ENCODE measurements at regions not wholly inside any gene's neighbourhood (a gene's known extent, or its start where the extent isn't known, plus 50 kb on each side); places are given as distances from the start of the nearest gene placed in this dataset.

DNA sequence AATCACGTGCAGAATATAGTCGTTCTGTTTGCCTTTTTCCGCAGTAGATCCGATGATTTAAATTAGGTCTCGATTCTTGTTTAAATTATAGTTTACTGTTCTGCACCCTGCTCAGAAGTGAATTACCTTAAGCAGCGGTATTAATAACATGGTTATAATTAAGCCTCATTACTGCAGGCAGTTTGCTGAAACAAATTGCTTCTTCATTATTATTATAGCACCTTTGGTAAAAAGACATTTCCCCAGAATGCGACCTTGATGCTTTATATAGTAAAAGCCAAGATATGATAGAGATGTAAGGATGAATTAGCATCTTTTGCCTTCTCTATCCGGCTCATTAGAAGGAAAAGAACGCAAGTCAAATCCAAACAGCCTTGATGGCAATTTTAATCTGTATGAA is 625.2 kb upstream of the CADM1 start:
- no peak for DNase-seq

DNA sequence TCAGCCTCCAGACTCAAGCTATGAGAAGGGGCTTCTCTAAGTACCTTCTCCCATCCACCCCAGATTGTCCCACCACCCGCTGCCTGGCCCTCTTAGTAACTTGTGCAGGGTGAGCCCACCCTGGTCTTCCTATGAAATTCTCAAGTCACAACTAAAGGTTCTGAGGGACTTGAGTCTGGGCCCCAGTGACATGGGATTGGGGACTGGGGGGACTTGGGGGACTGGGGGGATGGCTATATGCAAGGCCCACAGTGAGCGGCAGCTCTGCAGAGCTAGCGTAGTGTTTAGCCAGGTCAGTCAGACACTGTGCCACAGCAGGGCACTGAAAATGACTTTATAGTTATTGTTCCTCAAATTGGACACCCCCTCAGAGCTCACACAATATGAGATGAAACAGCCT is 622.3 kb upstream of the CADM1 start:
- DNase-seq: no peak

DNA sequence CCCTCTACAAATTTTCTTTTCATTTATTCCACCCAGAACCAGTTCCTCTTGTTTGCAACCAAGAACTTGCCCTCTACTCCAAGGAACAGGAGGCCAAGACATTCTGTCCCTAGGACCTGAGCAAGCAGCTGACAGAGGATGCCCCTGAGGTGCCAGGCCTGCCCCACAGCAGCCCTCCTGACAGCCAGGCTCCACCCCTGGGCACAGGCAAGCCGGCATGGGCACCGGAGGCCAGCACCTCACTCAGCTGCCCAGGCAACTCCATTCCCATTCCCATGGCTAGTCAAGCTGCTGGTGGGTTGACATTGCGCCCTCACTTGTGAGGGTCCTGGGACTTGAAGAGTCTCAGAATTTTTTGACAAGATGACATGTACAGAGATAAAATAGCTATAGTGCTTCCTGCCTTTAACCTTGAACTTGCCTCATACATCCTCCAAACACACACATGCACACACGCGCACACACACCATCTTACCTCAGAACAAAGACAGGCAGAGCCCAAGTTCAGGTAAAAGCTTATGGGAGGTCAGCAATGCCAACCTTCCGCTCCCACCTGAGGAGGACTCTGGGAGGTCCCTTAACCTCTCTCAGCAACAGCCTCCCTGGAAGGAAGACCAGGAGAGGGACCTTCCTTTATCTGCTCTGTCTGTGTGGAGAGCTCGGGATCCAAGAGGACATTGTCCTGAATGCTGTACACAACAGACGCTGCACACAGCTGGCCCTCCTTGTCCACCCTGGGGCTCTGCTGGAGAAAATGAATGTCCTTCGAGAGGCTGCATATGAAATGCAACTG is 620.9 kb upstream of the CADM1 start:
- DNase-seq: no peak

DNA sequence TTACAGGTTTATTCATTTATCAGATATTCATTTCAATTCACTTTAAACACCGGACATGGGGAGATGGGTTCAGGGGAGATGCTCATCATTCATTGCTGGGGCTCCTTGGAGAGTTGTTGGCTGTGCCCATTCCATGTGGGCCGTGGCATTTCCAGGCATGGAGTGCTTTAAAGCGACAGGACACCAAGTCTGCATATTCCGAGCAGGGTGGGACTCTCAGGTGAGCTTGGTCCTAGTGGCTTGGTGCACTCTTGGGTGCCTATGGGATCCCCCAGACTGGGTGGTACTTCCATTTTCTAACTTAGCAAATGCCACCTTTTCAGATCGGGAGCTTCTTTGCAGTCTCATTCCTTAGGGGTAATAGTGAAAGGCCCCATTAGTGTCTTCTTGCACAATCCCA is 619.5 kb upstream of the CADM1 start:
- DNase-seq: no peak

DNA sequence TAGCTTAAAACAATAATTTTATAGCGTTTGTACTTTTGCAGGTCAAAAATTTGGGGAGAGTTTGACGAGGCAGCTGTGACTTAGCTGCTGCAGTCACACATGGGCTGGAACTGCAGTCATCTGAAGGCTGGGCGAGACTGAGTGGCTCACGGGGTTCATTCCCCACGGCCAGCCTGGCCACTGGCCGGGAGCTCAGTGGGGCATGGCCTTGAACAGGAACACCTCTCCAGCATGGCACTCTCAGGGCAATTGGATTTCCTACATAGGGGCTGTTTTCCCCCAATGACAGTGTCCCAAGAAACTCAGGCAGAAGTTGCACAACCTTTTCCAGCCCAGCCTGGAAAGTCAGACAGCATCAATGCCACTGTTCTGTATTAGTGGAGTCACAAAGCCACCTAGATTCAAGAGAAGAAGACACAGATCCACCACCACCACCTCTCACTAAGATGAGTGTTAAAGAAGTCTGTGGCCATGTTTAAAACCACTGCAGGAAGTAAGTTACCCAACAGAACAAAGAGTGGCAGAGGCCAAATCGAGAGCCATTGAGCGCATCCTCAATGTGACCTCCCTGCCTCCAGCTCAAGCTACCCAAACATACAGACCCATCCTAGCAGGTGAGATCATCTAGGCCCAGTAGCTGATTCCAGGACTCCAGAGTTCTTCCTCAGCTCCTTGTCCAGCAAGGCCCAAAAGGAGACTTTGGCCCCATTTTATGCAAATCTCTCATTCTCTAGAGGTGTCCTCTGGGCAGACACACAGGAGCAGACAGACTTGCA is 618.7 kb upstream of the CADM1 start:
- no peak for DNase-seq

DNA sequence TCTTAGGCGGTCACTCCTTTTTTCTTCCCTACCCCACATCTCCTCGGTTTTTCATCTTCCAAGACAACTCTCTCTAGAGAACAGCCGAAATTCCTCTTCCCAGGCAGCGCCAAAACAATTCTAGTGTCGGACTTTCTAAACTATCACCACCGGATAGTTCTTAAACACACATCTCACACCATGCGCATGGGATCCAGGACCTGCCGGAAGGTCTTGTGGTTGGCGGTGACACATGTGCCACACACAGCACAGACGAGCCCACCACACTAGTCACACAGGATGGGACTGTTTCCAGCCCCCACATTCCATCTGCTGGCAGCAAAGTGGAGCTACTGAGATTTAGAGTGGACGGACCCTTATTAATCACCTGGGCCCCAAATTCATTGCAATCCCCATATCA is 614.9 kb upstream of the CADM1 start:
- DNase-seq: no peak

DNA sequence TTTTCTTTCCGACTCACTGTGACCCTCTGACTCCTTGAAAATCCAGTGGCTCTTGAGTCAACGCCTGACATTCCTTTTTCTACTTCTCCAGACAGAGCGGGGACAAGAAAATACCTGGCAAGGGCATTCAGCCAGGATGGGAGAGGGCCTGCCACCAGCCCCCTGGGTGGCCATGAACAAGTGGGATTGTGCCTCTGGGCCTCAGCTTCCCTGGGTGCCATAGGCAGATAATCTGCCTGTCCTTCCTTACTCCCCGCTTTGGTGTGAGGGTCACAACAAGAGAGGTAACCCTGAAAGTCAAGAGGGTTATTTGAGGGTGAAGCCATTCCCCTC is 613.9 kb upstream of the CADM1 start:
- DNase-seq: no peak

DNA sequence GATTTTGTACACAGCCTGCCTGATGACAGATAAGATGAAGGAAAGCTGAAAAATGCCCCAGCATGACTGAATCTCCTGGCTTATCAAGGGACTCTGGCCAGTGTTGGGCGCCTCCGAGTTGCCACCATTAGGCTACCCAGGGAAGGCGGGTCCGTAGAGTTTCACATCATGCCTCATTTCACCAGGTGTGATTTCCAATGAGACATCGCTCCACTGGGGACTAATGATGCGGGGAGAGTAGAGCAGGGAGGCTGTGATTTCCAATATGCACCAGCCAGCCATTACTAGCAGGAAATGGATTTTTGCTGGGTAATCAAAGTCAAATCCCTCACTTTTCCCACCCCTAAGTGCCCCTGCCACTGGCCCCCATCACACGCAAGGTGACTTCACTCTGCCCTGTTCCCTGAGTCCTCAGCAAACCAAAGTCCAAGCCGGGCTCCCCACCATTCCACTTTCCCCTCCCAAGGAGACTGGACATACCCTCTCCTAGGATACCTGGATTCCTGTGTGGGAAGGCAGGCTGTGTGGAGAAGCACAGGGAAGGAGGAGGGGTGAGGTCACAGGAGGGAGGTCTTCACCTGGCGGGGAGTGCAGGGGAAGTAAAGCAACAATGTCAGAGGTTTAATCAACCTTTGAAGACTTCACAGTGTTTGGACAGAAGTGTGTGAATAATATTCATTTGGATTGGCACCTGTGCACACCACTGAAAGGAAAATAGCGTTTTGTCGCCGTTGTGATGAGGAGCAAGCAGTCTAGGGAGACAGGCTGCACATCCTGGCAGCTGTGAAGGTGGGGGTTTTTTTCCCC is 613.3 kb upstream of the CADM1 start:
- DNase-seq: no peak

DNA sequence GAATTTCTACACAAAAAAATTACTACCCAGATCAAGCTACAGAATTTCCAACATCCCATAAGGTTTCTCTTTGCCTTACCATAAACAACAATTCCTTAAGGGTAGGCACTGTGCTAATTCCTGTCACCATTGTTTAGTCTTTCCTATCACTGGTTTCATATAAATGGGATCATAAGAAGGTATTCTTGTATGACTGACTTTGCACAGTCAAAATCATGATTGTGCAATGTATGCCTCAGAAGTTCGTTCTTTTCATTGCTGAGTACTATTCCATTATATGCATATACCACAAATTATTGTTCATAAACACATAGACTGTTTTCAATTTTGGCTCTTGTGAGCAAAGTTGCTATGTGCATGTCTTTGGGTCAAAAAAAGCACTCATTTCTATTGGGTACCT is 611.6 kb upstream of the CADM1 start:
- DNase-seq: no peak

DNA sequence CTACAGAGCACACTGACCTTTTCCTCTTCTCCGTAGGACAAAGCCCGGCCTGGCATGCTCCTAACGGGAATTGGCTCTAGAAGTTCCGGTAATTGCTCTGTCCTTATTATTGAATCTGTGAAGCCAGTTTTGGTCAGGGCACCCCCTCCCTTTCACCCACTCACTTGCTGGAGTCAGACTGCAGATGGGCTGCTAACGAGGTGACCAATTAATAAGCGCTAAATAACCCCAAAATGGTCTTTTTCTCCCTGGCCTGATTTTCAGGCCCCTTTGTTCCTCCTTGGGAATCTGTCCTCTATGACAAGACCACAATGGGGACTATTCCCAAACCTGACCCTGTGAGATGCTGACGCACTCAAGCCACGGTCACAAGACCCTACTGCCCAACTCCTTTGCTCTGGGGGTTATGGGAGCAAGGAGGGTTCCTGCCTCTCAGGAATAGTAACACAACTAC is 610.0 kb upstream of the CADM1 start:
- no peak for DNase-seq

DNA sequence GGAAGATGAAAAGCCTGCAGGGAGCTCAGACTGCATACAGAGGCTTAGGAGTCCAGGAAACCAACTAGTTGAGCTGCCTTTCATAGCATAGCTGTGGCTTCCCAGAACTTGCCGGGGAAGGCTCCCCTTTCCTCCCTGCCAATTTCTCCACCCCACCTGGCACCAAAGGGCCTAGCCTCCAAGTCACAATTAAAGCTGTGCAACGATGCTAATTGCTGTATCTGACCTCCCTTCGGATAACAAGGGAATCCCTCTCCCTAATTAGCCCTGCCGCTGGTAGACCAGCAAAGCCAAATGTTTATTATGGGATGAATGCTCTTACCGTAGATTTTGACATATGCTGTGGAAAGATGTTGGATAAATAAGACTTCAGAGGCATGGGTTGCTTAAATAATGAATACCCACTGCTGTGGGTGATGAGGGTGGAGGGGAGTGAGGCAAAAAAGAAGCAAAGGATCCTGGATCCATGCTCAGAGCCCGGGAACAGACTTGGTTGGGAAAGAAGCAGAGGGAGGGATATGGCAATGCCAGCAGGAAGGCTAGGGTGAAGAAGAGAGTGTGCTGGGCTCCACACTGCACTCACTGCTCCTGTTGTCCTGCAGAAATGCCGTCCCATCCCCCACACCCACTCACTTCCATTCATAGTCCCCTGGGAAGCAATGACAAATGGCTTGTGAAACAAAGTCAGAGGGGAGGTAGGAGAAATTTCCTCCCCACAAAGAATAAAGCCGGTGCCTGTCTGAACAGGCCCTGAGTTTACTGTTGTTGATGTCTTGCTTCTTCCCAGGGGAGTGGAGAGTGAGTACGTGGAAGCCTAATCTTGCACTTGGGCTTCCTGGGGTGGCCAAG is 608.1 kb upstream of the CADM1 start:
- DNase-seq: no peak

DNA sequence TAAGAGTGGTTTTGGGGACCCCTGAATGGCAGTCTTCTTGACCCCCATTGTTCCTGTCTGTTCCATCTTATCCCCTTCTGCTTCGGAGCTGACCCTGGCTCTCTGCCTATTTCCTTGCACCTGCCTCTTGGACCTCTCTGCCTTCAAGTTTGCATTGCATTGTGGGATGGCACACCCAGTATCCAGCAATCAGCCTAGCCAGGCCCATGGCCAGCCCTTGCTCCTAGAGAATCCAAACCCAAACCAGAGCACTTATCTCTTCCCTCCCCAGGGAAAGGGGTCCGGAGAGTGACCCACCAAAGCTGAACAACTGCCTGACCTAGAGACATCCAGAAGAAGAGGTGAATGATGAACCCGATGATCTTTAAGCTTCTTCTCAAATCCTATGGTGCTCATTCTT is 607.3 kb upstream of the CADM1 start:
- no peak for DNase-seq

DNA sequence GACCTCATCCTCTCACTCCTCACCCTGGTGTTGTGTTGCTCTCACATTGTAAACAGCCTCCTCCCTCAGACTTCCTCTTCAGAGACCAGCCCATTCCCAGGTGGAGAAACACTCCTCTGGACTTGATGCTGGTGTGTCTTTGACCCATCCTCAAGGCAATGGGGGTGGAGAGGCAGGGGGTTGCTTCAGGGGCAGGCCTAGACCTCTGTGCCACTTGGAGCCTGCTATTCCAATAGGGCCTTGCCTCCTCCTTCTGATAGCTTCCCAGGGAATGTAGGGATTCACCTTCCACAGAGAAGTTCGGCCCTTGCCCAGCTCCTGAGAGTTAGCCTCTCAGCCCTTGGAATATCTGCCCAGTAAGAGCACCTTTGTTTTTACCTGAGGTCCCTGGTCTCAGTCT is 606.6 kb upstream of the CADM1 start:
- DNase-seq: no peak

DNA sequence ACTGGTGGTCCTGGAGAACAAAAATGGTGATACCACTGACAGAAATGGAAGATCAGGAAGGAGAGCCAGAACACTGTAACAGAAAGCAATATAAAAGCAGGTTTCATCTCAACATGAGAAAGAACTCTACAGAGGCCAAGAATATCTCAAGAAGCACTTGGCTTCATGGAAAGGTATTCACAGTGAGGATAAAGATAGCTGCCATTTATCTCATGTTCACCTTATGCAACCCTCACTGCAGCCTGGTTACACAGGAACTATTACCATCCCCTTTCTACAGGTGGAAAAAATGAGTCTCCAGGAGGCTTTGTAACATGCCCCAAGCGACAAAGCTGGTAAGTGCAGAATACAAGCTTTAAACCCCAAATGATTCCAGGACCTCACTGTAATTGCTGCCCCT is 606.1 kb upstream of the CADM1 start:
- DNase-seq: no peak

DNA sequence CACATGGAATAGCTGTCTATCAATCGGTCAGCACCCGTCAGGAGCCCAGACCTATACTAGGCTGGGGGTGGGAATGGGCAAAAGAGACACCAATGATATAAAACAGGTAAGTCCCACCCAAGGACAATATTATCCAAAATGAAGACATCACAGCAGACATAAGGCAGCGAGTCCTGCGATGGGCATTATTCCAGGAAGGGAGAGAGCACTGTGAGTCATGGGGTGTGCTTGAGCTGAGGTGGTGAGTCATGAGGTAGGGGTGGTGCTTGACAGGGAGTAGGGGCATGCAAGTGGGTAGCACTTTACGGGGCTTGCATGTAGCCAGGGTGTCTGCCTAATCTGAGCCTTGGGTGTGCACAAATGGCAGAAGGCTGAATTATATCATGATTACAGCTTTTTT is 605.0 kb upstream of the CADM1 start:
- DNase-seq: no peak

DNA sequence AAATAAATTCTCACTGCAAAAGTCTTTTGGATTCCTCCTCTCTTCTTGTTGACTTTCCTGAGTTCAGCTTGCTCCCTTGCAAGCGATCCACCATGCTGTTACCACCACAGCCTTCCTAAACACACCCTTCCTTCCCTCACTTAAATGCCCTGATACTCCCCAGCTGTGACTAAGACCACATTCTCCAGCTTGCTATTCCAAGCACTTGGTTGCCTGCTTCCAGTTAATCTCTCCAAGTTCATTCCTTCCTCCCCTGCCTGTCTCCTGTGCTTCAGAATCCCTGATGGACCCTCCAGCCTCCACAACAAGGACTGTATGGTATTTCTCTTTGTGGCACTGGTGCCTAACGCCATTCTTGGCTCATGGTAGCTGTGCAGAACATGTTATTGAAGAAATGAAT is 603.9 kb upstream of the CADM1 start:
- DNase-seq: no peak

DNA sequence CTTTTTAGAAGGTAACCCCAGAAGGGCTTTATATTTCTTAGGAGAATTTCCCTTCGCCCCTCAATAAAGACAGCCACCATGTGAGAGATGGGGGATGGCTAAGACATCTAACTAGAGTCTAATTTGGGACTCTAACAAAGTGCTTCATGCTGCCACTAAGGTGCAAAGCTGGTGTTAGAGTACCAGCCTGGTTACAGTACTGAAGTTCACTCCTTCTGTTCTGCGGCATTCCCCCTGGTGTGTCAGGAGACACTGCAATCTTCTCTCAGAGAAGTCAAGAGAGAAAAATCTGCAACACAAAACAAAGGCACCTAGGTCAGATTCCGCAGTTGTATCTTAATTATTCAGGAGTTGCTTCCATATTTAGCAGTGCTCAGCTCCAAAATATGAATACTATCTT is 603.0 kb upstream of the CADM1 start:
- no peak for DNase-seq

DNA sequence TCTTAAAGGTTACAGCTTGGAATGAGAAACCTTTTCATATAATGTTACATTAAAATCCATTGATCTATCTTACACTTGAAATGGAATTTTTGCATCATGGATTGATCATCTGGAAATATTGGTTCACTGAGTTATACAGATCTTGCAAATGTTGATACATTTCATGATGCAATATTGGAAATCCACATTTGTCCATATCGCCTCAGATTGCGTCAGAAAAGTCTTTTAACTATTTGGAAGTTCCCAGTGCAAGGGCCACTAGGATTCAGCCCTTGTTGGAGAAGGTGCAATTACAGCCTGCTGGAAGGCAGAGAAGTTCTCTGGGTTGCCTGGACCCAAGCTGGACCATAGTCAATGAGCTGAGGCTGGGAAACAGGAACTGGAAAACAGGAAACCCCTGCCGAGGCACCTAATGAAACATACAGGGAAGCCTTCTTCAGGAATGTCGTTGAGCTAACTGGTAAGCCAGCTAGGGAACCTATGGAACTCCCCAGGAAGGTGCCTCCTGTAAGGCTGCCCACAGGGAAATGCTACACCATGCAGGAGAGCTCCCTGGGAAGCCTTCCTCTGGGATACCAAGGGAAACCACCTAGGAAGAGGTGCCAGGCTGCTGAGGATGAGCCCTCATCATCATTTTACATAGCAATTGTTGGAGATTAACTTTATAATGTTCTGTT is 600.4 kb upstream of the CADM1 start:
- no peak for DNase-seq

DNA sequence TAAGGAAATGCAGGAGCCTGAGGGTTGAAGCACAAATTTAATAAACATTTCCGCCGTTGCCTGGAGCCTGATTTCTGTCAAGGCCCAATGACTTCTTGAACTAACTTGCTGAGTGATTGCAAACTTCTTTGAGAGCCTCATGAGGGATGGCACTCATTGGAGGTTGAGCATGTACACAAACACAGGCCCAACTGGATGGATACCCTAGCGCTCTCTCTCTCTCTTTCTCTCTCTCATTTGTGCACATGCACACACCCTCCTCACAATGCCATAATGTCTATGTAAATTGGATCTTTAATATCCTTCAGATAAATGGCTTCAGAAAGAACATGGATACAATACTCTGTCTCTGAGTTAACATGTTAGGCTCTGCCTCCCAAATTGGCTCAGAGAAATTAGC is 597.7 kb upstream of the CADM1 start:
- DNase-seq: no peak

DNA sequence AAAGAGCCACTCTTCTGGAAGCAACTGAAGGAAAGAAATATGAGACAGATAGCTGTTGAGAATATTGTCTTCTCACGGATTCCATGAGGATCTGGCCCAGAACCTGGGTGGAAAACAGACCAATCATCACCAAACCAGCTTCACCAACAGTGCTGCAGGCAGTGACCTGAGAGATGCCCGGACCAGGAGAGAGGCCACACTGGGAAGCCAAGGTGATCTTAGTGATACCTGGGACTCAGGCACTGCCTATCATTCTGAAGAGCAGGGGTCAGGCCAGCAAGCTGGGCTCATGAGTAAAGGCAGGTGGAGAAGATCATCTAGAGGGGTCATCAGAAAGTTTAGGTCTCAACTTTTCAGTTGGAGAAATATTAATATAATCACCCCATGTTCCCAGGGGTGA is 595.8 kb upstream of the CADM1 start:
- no peak for DNase-seq

DNA sequence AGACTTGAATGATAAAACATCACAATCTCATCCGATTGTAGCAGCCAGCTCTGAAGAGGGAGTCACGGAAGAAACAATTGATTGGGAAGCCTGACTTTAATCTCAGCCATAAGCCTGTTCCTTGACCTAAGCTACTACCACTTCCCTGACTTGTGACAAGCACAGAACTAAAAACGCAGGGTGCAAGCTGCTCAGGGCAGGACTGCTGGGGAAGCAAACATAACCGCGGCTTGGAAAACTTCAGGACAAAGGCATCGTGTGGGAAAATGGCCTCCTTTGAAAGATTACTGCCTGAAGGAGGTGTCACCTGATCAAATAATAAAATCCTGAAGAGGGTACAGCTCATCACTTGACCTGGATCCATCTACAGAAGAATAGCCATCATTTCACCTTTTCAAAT is 595.3 kb upstream of the CADM1 start:
- DNase-seq: no peak

DNA sequence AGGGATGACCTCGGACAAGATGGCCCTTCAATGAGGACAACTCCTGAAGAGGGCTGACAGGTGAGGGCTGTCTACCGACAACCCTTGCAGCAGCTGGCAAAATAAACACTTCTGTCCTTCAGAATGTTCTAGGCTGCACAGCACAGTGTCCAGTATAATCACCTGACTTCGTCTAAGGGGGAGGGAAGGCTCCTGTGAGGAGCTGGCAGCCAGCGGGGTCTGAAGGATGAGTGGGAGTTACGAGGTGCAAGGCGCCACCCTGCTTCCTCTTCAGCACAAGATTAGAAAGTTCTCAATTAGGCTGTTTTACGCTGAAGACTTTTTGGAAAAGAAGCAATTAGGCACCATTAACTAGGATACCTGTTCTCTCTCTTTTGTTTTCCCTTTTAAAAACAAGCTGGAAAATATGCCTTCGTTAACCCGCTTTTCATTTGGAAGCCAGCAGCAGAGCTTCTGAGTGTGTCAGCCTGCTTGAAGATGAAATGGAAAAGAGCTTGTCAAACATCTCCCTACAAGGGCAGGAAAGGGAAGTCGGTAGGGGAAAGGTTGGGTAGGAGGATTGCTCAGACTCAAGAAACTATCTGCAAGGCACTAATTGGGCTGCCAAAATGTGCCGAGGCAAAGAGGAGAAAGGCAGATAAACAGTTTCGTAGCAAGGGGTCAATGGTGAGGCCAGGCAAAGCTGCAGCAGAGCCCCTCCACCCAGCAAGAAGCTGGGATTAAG is 592.2 kb upstream of the CADM1 start:
- DNase-seq: no peak

Data from activated CD4-positive, alpha-beta T cell treated with anti-CD3 and anti-CD28 coated beads, Interleukin-2, amount 50 U/mL, for 4 hours (primary cell).